Activated CD8-positive, alpha-beta T cell treated with anti-CD3 and anti-CD28 coated beads, Interleukin-2, amount 10 ng/mL, durations not matched to agents 7 days and 5 days (primary cell): ENCODE measurements at regions not wholly inside any gene's neighbourhood (a gene's known extent, or its start where the extent isn't known, plus 50 kb on each side); places are given as distances from the start of the nearest gene placed in this dataset.

Source experiments
- ATAC-seq: fragments of 150-1000 bp; cut with Tn5 transposase; one replicate; pipeline ENCODE4 v1.10.0; 2021; ENCODE audit warnings: moderate library complexity
- CTCF ChIA-PET: fragments of 350-600 bp; sonication (Branson Sonifier 250); formaldehyde crosslinking; loops from one replicate; lab custom pipeline; 2021; ENCODE audit warnings: antibody characterized with exemption; lab: Charles Lee
- POLR2A ChIA-PET: fragments of 350-600 bp; sonication (Branson Sonifier 250); formaldehyde crosslinking; loops from one replicate; lab custom pipeline; 2021; ENCODE audit warnings: antibody characterized with exemption; lab: Charles Lee
- DNase-seq: peaks from one replicate; pipeline ENCODE4 v3.0.0-alpha.2; 2020
- H3K27ac Mint-ChIP-seq: one replicate; pipeline ENCODE4 v1.8.0; 2021; ENCODE audit warnings: mild to moderate bottlenecking, mixed read lengths
- H3K27me3 Mint-ChIP-seq: one replicate; pipeline ENCODE4 v1.8.0; 2021; ENCODE audit warnings: low read depth, mixed read lengths
- H3K36me3 Mint-ChIP-seq: one replicate; pipeline ENCODE4 v1.8.0; 2021; ENCODE audit warnings: low read depth, mixed read lengths
- H3K4me1 Mint-ChIP-seq: one replicate; pipeline ENCODE4 v1.8.0; 2021; ENCODE audit warnings: low read depth, mixed read lengths
- H3K4me3 Mint-ChIP-seq: one replicate; pipeline ENCODE4 v1.8.0; 2021; ENCODE audit warnings: mild to moderate bottlenecking, mixed read lengths
- H3K9me3 Mint-ChIP-seq: one replicate; pipeline ENCODE4 v1.8.0; 2022; ENCODE audit warnings: mixed read lengths; ENCODE audit not compliant: insufficient read depth

- CTCF ChIA-PET = no interaction called here
- DNase-seq (no peak), ATAC-seq (no peak)
- no peaks in the 10 kb centered on the region for H3K4me1 Mint-ChIP-seq
- no peak overlapping the region for H3K4me3 Mint-ChIP-seq
- POLR2A ChIA-PET = no interaction called here
- no peaks in the 10 kb centered on the region for H3K27me3 Mint-ChIP-seq
- no peaks in the 10 kb centered on the region for H3K36me3 Mint-ChIP-seq
- no peak overlapping the region for H3K27ac Mint-ChIP-seq
- no peaks in the 10 kb centered on the region for H3K9me3 Mint-ChIP-seq
These were observed 1159.5 kb downstream of the TBC1D22A start for GRCh38 chr22:47921906-47922305.

GRCh38 chr22:47920380-47920959 is 1158.0 kb downstream of the TBC1D22A start:
- H3K27me3 Mint-ChIP-seq = no peaks in the 10 kb centered on the region
- H3K27ac Mint-ChIP-seq = no peak overlapping the region
- ChIA-PET POLR2A (no interaction called here), CTCF (no interaction called here)
- H3K9me3 Mint-ChIP-seq = no peaks in the 10 kb centered on the region
- no peak for ATAC-seq
- H3K4me3 Mint-ChIP-seq = no peak overlapping the region
- H3K4me1 Mint-ChIP-seq = no peaks in the 10 kb centered on the region
- H3K36me3 Mint-ChIP-seq = no peaks in the 10 kb centered on the region
- no peak for DNase-seq

- CTCF ChIA-PET = no interaction called here
- H3K4me1 Mint-ChIP-seq = no peaks in the 10 kb centered on the region
- H3K36me3 Mint-ChIP-seq = no peaks in the 10 kb centered on the region
- ATAC-seq (no peak), DNase-seq (no peak)
- H3K4me3 Mint-ChIP-seq = no peak overlapping the region
- no peaks in the 10 kb centered on the region for H3K27me3 Mint-ChIP-seq
- H3K9me3 Mint-ChIP-seq = no peaks in the 10 kb centered on the region
- H3K27ac Mint-ChIP-seq = no peak overlapping the region
- POLR2A ChIA-PET = no interaction called here
These were observed 1157.4 kb downstream of the TBC1D22A start for GRCh38 chr22:47919893-47920292.

DNA sequence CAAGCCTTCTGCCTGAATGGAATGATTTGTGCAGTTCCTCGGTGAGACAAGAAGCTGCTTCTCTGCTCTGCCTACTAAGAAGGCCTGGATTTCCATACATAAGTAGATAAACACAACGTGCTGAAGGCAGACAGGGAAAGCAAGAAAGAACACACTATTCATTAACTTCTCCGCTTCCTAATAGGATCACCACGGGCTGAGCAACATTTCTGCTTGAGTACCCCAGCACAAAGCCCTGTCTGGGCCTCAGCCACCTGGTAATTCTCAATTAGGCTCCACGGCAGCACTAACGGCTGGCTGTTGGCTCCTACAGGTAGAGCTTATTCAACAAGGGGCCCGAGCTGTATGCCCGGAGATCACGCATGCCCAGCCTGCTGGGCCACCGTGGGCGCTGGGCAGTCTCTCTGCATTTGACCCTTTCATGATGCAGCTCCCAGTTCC is 1156.6 kb downstream of the TBC1D22A start:
- H3K4me1 Mint-ChIP-seq = no peaks in the 10 kb centered on the region
- H3K9me3 Mint-ChIP-seq = no peaks in the 10 kb centered on the region
- no peak overlapping the region for H3K4me3 Mint-ChIP-seq
- no peaks in the 10 kb centered on the region for H3K36me3 Mint-ChIP-seq
- H3K27ac Mint-ChIP-seq = no peak overlapping the region
- no peak for DNase-seq
- ChIA-PET POLR2A (no interaction called here), CTCF (no interaction called here)
- ATAC-seq = no peak
- H3K27me3 Mint-ChIP-seq = no peaks in the 10 kb centered on the region

- CTCF ChIA-PET = no interaction called here
- Mint-ChIP-seq H3K9me3 (no peaks in the 10 kb centered on the region), H3K27me3 (no peaks in the 10 kb centered on the region), H3K4me3 (no peak overlapping the region), H3K27ac (no peak overlapping the region), H3K4me1 (no peaks in the 10 kb centered on the region), H3K36me3 (no peaks in the 10 kb centered on the region)
- DNase-seq = no peak
- POLR2A ChIA-PET = no interaction called here
- no peak for ATAC-seq
These were observed 1155.9 kb downstream of the TBC1D22A start for GRCh38 chr22:47918276-47918921.

DNA sequence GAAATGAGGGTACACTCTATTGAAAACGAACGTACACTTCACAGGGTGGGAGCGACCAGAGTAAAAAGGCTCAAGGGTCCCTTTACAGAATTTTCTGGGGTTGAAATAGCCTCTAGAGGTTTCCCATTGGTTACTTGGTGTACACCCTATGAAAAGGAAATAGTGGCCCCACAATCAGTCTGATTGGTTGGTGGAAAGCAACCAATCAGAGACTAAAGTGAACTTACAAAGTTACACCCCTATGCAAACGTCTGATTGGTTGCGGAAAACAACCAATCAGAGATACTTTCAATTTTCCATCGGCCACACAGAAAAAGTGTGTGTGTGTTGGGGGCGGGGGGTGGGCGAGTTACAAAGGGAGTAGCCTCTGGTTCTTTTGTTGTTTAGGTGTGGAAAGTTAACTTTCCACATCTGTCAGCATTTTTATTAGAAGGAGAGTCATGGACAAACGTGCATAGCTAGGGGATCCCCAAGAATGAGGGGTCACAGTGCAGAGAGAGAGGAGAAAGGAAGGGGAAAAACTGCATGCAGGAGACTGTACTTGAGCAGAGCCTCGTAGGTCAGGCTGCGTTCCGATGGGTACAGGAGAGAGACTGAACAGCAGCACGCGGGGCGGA is 1152.1 kb downstream of the TBC1D22A start:
- Mint-ChIP-seq H3K27ac (no peak overlapping the region), H3K4me1 (no peaks in the 10 kb centered on the region), H3K27me3 (no peaks in the 10 kb centered on the region), H3K9me3 (peaks cover 5% of the 10 kb centered on the region), H3K36me3 (no peaks in the 10 kb centered on the region), H3K4me3 (no peak overlapping the region)
- POLR2A ChIA-PET = no interaction called here
- DNase-seq (no peak), ATAC-seq (no peak)
- CTCF ChIA-PET = no interaction called here

DNA sequence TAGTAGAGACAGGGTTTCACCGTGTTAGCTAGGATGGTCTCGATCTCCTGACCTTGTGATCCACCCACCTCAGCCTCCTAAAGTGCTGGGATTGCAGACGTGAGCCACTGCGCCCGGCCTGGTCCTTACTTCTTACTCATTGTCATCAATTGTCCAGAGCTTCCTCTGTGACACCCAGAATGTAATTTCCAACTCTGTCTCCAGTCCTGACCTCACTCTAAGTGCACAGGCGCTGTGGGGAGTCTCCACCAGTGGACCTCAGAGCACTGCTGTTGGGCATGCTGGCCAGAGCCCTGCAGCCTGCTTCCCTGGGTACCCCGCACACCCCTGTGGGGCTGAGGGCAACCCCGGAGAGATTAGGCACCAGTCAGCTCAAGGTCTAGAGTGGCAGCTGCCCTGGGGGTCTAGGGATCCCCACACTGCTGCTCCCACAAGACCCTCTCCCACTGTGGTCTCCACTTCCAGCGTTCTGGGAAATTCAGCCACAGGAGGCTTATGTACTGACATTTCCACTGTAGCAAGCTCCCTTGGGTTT is 1140.3 kb downstream of the TBC1D22A start:
- no peak for DNase-seq
- H3K27ac Mint-ChIP-seq = no peak overlapping the region
- H3K4me3 Mint-ChIP-seq = no peak overlapping the region
- POLR2A ChIA-PET = no interaction called here
- no peak for ATAC-seq
- no peaks in the 10 kb centered on the region for H3K4me1 Mint-ChIP-seq
- CTCF ChIA-PET = no interaction called here
- H3K27me3 Mint-ChIP-seq = no peaks in the 10 kb centered on the region
- no peaks in the 10 kb centered on the region for H3K36me3 Mint-ChIP-seq
- no peaks in the 10 kb centered on the region for H3K9me3 Mint-ChIP-seq

DNA sequence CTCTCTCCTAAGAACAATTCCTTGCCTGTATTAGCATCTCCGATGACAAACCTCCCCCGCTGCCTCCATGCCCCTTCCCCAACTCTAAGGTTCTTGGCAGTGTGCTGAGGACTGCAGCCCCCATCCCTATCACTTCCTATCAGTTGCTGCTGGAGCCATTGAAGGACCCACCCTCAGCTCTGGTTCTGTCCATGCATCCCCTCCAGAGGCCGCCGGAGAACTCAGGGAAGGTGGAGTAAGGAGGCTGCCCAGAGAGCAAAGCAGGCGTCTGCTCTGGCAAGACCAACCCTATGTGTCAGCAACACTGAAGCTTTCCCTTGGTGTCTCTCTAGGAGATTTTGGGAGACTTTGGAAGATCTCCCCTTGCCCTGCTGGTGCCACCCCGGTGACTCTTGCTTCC is 1139.5 kb downstream of the TBC1D22A start:
- no peak for ATAC-seq
- H3K36me3 Mint-ChIP-seq = no peaks in the 10 kb centered on the region
- no peak overlapping the region for H3K27ac Mint-ChIP-seq
- no peaks in the 10 kb centered on the region for H3K9me3 Mint-ChIP-seq
- H3K27me3 Mint-ChIP-seq = no peaks in the 10 kb centered on the region
- DNase-seq = no peak
- CTCF ChIA-PET = no interaction called here
- POLR2A ChIA-PET = no interaction called here
- H3K4me1 Mint-ChIP-seq = no peaks in the 10 kb centered on the region
- no peak overlapping the region for H3K4me3 Mint-ChIP-seq

DNA sequence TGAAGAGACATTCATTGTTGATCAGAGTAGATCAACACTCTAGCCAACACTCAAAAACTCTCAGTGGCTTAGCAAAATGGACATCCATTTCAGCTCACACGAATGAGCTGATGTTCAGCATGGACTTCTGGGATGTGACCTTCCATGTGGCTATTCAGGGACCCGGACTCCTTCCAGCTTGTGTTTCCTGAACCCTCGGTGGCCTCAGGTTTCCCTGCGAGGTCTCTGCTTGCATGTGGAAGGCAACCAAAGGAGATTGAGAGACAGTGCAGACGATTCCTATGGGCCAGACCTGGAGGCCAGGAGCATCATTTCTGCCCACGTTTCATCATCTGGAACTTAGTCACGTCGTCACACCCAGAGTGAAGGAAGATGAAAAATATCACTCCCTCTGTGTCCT is 1137.4 kb downstream of the TBC1D22A start:
- Mint-ChIP-seq H3K9me3 (no peaks in the 10 kb centered on the region), H3K27ac (no peak overlapping the region), H3K27me3 (no peaks in the 10 kb centered on the region), H3K4me1 (no peaks in the 10 kb centered on the region), H3K36me3 (no peaks in the 10 kb centered on the region), H3K4me3 (no peak overlapping the region)
- CTCF ChIA-PET = no interaction called here
- DNase-seq (no peak), ATAC-seq (no peak)
- POLR2A ChIA-PET = no interaction called here

DNA sequence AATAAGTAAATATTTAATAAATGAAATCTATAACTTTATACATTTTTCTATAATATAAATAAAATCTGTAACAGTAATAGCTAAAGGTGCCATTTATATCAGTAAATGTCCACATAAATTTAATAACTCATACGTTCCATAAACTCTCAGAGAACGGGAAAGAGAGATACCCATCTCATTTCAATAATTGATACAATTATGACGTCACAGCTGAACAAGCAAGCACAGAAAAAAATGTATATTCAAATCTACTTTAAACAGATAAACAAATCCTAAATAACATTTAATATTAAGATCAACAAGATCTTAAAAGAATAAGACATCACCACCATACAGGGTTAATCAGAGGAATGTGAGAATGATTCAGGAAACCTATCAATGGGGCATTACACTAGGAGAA is 1136.5 kb downstream of the TBC1D22A start:
- DNase-seq (no peak), ATAC-seq (no peak)
- Mint-ChIP-seq H3K4me1 (no peaks in the 10 kb centered on the region), H3K27me3 (no peaks in the 10 kb centered on the region), H3K4me3 (no peak overlapping the region), H3K27ac (no peak overlapping the region), H3K9me3 (no peaks in the 10 kb centered on the region), H3K36me3 (no peaks in the 10 kb centered on the region)
- POLR2A ChIA-PET = no interaction called here
- CTCF ChIA-PET = no interaction called here

- Mint-ChIP-seq H3K36me3 (no peaks in the 10 kb centered on the region), H3K9me3 (no peaks in the 10 kb centered on the region), H3K4me3 (no peak overlapping the region), H3K27me3 (no peaks in the 10 kb centered on the region), H3K27ac (no peak overlapping the region), H3K4me1 (no peaks in the 10 kb centered on the region)
- CTCF ChIA-PET = no interaction called here
- ATAC-seq (no peak), DNase-seq (no peak)
- POLR2A ChIA-PET = no interaction called here
These were observed 1129.2 kb downstream of the TBC1D22A start for GRCh38 chr22:47891609-47892008.

DNA sequence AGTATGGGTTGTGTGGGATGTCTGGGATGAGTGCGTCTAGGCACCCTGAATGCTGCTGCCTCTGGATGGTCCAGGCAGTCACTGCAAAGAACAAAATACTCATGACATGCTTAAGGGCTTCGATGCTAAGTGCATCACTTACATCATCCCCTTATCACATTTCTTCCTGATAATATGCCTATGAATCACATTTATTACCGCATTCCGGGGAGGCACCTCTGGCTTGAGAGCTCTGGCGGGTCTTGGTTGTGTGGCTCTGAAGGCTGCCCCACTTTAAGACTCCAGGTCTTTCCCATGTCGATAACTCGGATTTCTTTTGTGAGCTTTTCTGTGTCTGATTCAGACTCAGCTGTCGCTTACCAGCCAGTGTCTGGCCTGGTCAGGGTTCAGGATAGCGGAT is 1126.4 kb downstream of the TBC1D22A start:
- DNase-seq (no peak), ATAC-seq (no peak)
- Mint-ChIP-seq H3K9me3 (no peaks in the 10 kb centered on the region), H3K4me1 (no peaks in the 10 kb centered on the region), H3K27ac (no peak overlapping the region), H3K36me3 (no peaks in the 10 kb centered on the region), H3K27me3 (no peaks in the 10 kb centered on the region), H3K4me3 (no peak overlapping the region)
- ChIA-PET POLR2A (no interaction called here), CTCF (no interaction called here)
